Smooth muscle cell (in vitro differentiated cells): ENCODE measurements at regions not wholly inside any gene's neighbourhood (a gene's known extent, or its start where the extent isn't known, plus 50 kb on each side); places are given as distances from the start of the nearest gene placed in this dataset.

ENCODE experiments used
- DNase-seq: peaks from one replicate; lab custom pipeline; 2025; ENCODE audit not compliant: unreplicated experiment; lab: John Stamatoyannopoulos, UW
- H2AFZ ChIP-seq: fragments of 200-600 bp; sonication (generic); 2 replicates; pipeline ENCODE4 v1.6.0; 2016; ENCODE audit warnings: antibody characterized with exemption, low read depth, mild to moderate bottlenecking
- H3F3A ChIP-seq: fragments of 200-600 bp; sonication (generic); 2 replicates; pipeline ENCODE4 v1.6.0; 2017; ENCODE audit warnings: antibody characterized with exemption, low read depth
- H3K27ac ChIP-seq: fragments of 200-600 bp; sonication (generic); 2 replicates; pipeline ENCODE4 v1.5.1; 2016; ENCODE audit warnings: low read depth, mild to moderate bottlenecking
- H3K27me3 ChIP-seq: fragments of 200-600 bp; sonication (generic); 2 replicates; pipeline ENCODE4 v1.6.1; 2016; ENCODE audit warnings: low read depth, mild to moderate bottlenecking
- H3K36me3 ChIP-seq: fragments of 200-600 bp; sonication (generic); 2 replicates; pipeline ENCODE4 v1.5.1; 2016; ENCODE audit warnings: low read depth
- H3K4me1 ChIP-seq: fragments of 200-600 bp; sonication (generic); 2 replicates; pipeline ENCODE4 v1.5.1; 2016; ENCODE audit warnings: low read depth
- H3K4me2 ChIP-seq: fragments of 200-600 bp; sonication (generic); 2 replicates; pipeline ENCODE4 v1.6.0; 2016; ENCODE audit warnings: mild to moderate bottlenecking
- H3K4me3 ChIP-seq: fragments of 200-600 bp; sonication (generic); 2 replicates; pipeline ENCODE4 v1.5.1; 2016; ENCODE audit warnings: mild to moderate bottlenecking
- H3K79me2 ChIP-seq: fragments of 200-600 bp; sonication (generic); 2 replicates; pipeline ENCODE4 v1.6.0; 2016; ENCODE audit warnings: low read depth, mild to moderate bottlenecking
- H3K9ac ChIP-seq: fragments of 200-600 bp; sonication (generic); 2 replicates; pipeline ENCODE4 v1.6.0; 2016; ENCODE audit warnings: low read depth
- H3K9me3 ChIP-seq: fragments of 200-600 bp; sonication (generic); replicated peaks from 2 replicates; pipeline ENCODE4 v1.5.1; 2016; ENCODE audit warnings: low read depth
- H4K20me1 ChIP-seq: fragments of 200-600 bp; sonication (generic); 2 replicates; pipeline ENCODE4 v1.6.0; 2016; ENCODE audit warnings: low read depth
- CTCF ChIP-seq: fragments of 200-600 bp; sonication (generic); IDR thresholded peaks from 2 replicates; pipeline ENCODE4 v1.5.1; 2017; ENCODE audit warnings: borderline replicate concordance, mild to moderate bottlenecking, antibody characterized with exemption; ENCODE audit not compliant: insufficient read depth, poor library complexity, severe bottlenecking
- WGBS: methylation state at CpG from one replicate; pipeline ENCODE4 v1.1.7; 2016; ENCODE audit warnings: low lambda C conversion rate; 5-methylcytosine and 5-hydroxymethylcytosine counted together

GRCh38 chr6:22147921-22148776 is 148.7 kb downstream of the PRL start:
- Histone ChIP-seq H3K4me3 (peak overlapping the region; percentile 9), H3F3A (peaks cover 28% of the 10 kb centered on the region), H3K4me2 (peak overlapping the region; percentile 79), H3K9me3 (no peaks in the 10 kb centered on the region), H4K20me1 (no peaks in the 10 kb centered on the region), H3K36me3 (no peaks in the 10 kb centered on the region), H3K79me2 (no peaks in the 10 kb centered on the region), H2AFZ (no peak overlapping the region), H3K27me3 (no peaks in the 10 kb centered on the region), H3K9ac (peak overlapping the region; percentile 37), H3K27ac (peak overlapping the region; percentile 91), H3K4me1 (peaks cover 54% of the 10 kb centered on the region)
- no peak for TF ChIP-seq CTCF
- DNase-seq = no peak
- 15% methylated on average over 7 of the region's 7 CpGs for WGBS

- Histone ChIP-seq H3F3A (peaks cover 28% of the 10 kb centered on the region), H3K27me3 (no peaks in the 10 kb centered on the region), H3K4me3 (no peak overlapping the region), H3K36me3 (no peaks in the 10 kb centered on the region), H3K9me3 (no peaks in the 10 kb centered on the region), H3K27ac (peak overlapping the region; percentile 91), H3K4me1 (peaks cover 54% of the 10 kb centered on the region), H3K79me2 (no peaks in the 10 kb centered on the region), H3K9ac (no peak overlapping the region), H3K4me2 (peak overlapping the region; percentile 79), H2AFZ (no peak overlapping the region), H4K20me1 (no peaks in the 10 kb centered on the region)
- DNase-seq = no peak
- 41% methylated on average over 3 of the region's 3 CpGs for WGBS
- TF ChIP-seq CTCF = no peak
Observed at GRCh38 chr6:22149096-22149495, 147.7 kb downstream of the PRL start.

GRCh38 chr6:22149501-22150367 is 147.1 kb downstream of the PRL start:
- no peak for DNase-seq
- no peak overlapping the region for H2AFZ ChIP-seq

More at GRCh38 chr6:22149501-22150367, 147.1 kb downstream of the PRL start:
- 56% methylated on average over 11 of the region's 11 CpGs for WGBS
- Histone ChIP-seq H4K20me1 (no peaks in the 10 kb centered on the region), H3K27ac (peak overlapping the region; percentile 91), H3K9ac (peak overlapping the region; percentile 12), H3K27me3 (no peaks in the 10 kb centered on the region), H3K4me1 (peaks cover 54% of the 10 kb centered on the region), H3F3A (peaks cover 28% of the 10 kb centered on the region), H3K4me2 (peak overlapping the region; percentile 79), H3K9me3 (no peaks in the 10 kb centered on the region), H3K36me3 (no peaks in the 10 kb centered on the region), H3K79me2 (no peaks in the 10 kb centered on the region), H3K4me3 (peak overlapping the region; percentile 2)
- TF ChIP-seq CTCF = no peak
